ENCODE measurements at regions not wholly inside any gene's neighbourhood (a gene's known extent, or its start where the extent isn't known, plus 50 kb on each side); places are given as distances from the start of the nearest gene placed in this dataset.

DNA sequence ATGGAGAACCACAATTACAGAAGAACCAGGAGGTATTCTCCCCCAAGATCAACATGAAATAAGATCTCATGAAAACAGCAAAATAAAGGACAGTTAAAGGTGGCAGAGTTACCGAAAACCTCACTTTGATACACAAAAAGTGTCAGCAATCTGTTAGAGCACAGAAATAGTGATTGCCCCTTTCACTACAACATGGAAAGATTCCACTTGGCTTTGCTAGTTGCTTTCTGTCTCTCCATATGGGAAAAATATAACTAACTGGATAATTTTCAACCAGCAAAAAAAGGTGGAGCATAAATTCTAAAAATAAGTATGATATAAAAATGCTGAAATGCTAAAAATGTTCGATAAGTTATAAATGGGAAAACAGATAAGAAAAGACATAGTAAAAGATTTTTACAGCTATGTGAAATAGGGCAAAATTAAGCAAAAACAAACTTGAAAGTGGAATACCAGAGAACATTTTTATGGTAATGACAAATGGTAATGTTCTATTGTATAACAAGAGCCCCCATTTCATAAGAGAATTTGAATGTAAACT lies 90.2 kb downstream of the GPR85 start:
- H3K9me3 ChIP-seq, result no peaks in the 10 kb centered on the region
- no peaks in the 10 kb centered on the region for H3K4me1 ChIP-seq
- H3K36me3 ChIP-seq, result no peaks in the 10 kb centered on the region
- DNase-seq, result no peak
- H3K27ac ChIP-seq, result no peak overlapping the region
- H3K27me3 ChIP-seq, result no peaks in the 10 kb centered on the region
- 70 to 76% methylated on average over 2 of the region's 2 CpGs for WGBS, 2 donors
- intact Hi-C loops (cut with DNase I), result no loop called here
- H3K4me3 ChIP-seq, result no peak overlapping the region
- TF ChIP-seq, protein P1, sequence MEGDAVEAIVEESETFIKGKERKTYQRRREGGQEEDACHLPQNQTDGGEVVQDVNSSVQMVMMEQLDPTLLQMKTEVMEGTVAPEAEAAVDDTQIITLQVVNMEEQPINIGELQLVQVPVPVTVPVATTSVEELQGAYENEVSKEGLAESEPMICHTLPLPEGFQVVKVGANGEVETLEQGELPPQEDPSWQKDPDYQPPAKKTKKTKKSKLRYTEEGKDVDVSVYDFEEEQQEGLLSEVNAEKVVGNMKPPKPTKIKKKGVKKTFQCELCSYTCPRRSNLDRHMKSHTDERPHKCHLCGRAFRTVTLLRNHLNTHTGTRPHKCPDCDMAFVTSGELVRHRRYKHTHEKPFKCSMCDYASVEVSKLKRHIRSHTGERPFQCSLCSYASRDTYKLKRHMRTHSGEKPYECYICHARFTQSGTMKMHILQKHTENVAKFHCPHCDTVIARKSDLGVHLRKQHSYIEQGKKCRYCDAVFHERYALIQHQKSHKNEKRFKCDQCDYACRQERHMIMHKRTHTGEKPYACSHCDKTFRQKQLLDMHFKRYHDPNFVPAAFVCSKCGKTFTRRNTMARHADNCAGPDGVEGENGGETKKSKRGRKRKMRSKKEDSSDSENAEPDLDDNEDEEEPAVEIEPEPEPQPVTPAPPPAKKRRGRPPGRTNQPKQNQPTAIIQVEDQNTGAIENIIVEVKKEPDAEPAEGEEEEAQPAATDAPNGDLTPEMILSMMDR (IDR thresholded peaks at IDR 0.05), result no peak
- no peak for TF ChIP-seq POLR2A (IDR thresholded peaks at IDR 0.05)

DNA sequence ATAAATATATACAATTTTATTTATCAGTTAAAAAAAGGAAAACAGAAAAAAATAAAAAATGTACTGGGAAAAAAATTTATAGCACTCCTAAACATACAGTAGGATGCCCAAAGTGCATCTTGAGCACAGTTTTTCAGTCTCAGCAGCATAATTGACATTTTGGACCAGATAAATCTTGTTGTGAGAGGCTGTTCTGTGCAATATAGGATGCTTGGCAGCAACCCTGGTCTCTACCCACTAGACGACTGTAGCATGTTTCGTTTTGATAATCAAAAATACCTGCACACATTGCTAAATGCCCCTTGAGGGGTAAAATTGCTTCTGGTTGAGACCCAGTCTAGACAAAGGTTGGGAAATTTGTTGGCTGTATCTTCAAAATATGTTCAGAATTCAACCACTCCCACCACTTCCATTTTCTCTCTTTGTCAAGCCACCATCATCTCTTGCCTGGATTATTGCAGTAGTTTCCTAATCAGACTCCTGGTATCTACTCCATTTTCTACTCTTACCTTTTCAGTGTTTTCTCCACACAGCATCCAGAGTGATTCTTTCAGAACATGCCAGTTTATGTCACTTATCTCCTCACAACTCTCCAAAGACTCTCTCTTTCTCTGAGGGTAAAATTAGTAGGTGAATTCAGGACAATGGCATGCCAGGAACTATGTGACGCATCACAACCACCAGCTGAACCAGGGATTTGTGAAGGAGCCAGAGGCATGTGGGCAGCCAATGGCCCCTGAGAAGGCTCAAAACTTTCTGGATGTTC lies 91.4 kb downstream of the GPR85 start:
- intact Hi-C loops (cut with DNase I), result no loop called here
- Histone ChIP-seq H3K36me3 (no peaks in the 10 kb centered on the region), H3K9me3 (no peaks in the 10 kb centered on the region), H3K4me1 (no peaks in the 10 kb centered on the region), H3K27me3 (no peaks in the 10 kb centered on the region), H3K27ac (no peak overlapping the region), H3K4me3 (no peak overlapping the region)
- TF ChIP-seq, protein P1 (IDR thresholded peaks at IDR 0.05), result no peak
- TF ChIP-seq POLR2A (IDR thresholded peaks at IDR 0.05), result no peak
- no peak for DNase-seq
- 65 to 83% methylated on average over 3 of the region's 3 CpGs for WGBS, 2 donors

DNA sequence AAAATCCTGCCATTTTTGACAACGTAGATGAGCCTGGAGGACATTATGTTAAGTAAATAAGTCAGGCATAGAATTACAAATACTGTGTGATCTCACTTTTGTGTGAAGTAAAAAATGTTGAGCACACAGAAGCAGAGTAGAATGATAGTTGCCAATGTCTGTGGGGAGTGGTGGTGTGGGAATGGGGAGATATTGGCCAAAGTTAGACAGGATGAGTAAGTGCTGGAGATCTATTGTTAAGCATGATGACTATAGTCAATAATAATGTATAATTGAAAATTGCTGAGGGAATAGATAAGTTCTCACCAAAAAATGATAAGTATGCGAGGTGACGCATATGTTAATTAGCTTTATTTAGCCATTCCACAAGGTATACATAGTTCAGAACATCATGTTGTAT lies 92.0 kb downstream of the GPR85 start:
- WGBS, 2 donors, result 75 to 80% methylated on average over 3 of the region's 3 CpGs
- H3K4me3 ChIP-seq, result no peak overlapping the region
- intact Hi-C loops (cut with DNase I), result no loop called here
- TF ChIP-seq, protein P1 (IDR thresholded peaks at IDR 0.05), result no peak
- TF ChIP-seq POLR2A (IDR thresholded peaks at IDR 0.05), result no peak
- no peaks in the 10 kb centered on the region for H3K36me3 ChIP-seq
- H3K27me3 ChIP-seq, result no peaks in the 10 kb centered on the region
- DNase-seq, result no peak
- no peak overlapping the region for H3K27ac ChIP-seq
- H3K9me3 ChIP-seq, result no peaks in the 10 kb centered on the region
- no peaks in the 10 kb centered on the region for H3K4me1 ChIP-seq

DNA sequence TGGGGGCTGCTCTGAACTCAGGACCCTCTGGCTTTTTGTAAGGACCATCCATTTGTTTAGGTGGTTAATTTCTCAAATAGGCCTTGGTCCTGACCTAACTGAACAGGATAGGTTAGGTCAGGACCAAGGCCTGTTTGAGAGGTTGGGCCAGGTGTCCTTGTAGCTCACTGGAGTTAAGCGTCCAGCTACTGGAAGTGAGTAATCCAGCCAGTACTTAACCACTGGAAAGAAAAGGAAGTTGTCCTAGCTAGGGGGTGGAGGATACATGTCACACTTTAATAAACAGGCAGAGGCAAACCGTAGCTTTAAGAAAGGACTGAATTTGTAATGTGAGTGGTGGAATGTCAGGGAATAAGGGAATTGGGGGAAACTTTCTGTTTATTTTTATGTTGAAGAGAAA lies 96.0 kb downstream of the GPR85 start:
- intact Hi-C loops (cut with DNase I), result no loop called here
- no peaks in the 10 kb centered on the region for H3K36me3 ChIP-seq
- no peaks in the 10 kb centered on the region for H3K27me3 ChIP-seq
- H3K4me3 ChIP-seq, result no peak overlapping the region
- H3K27ac ChIP-seq, result no peak overlapping the region
- 29 to 58% methylated on average over 2 of the region's 2 CpGs for WGBS, 2 donors
- TF ChIP-seq POLR2A (IDR thresholded peaks at IDR 0.05), result no peak
- TF ChIP-seq, protein P1 (IDR thresholded peaks at IDR 0.05), result no peak
- H3K9me3 ChIP-seq, result no peaks in the 10 kb centered on the region
- DNase-seq, result no peak
- no peaks in the 10 kb centered on the region for H3K4me1 ChIP-seq

DNA sequence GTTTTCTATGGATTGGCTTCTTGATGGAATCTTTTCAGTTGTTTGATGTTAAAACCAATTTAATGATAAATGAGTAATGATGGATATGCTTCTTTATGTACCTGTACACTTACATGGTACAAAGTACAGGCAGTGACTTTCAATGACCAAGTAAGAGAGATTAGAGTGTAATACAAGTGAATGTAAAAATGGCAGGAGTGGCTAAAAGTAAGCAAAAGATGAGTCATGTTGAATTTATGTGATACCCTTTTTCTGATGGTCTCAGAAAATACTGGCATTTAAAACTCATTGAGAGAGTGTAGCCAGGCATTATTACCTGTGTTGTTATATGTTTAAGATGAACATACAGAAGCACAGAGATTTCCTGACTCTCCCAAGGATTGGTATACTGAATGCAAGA lies 97.1 kb downstream of the GPR85 start:
- no peaks in the 10 kb centered on the region for H3K27me3 ChIP-seq
- DNase-seq, result no peak
- no peaks in the 10 kb centered on the region for H3K36me3 ChIP-seq
- no peak overlapping the region for H3K4me3 ChIP-seq
- no peaks in the 10 kb centered on the region for H3K4me1 ChIP-seq
- intact Hi-C loops (cut with DNase I), result no loop called here
- H3K9me3 ChIP-seq, result no peaks in the 10 kb centered on the region
- H3K27ac ChIP-seq, result no peak overlapping the region
- TF ChIP-seq POLR2A (IDR thresholded peaks at IDR 0.05), result no peak
- TF ChIP-seq, protein P1 (IDR thresholded peaks at IDR 0.05), result no peak

Measured in esophagus squamous epithelium (tissue), 5 donors.